ENCODE measurements at regions not wholly inside any gene's neighbourhood (a gene's known extent, or its start where the extent isn't known, plus 50 kb on each side); places are given as distances from the start of the nearest gene placed in this dataset.

- DNase-seq = no peak
Measured at GRCh38 chr7:121489440-121489839, 93.3 kb upstream of the FAM3C start.

DNA sequence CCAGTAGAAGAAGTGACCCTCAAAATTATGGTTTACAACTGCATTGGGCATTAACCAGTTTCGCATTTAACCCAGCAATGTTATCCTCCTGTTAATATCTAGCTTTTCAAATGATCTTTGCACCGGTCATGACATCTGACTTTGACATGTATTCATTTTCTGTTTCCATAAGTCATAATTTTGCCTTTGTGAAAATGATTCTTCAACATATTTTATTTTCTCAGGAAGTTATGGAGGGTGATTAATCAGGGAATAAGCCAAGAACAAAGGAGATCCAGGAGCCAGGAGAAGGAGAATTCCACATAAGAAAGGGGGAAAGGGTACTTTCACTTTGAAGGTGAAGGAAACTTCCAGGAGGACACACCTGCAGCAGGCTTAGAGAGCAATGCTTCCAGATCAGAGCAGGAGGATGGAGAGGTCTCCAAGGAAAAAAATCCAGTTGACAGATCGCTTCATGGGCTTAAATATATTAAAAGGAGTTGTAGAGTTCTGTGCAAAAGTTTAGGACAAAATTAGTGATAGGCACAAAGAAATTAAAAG is 92.1 kb upstream of the FAM3C start:
- no peak for DNase-seq

GRCh38 chr7:121486590-121486989 is 90.5 kb upstream of the FAM3C start:
- no peak for DNase-seq

DNA sequence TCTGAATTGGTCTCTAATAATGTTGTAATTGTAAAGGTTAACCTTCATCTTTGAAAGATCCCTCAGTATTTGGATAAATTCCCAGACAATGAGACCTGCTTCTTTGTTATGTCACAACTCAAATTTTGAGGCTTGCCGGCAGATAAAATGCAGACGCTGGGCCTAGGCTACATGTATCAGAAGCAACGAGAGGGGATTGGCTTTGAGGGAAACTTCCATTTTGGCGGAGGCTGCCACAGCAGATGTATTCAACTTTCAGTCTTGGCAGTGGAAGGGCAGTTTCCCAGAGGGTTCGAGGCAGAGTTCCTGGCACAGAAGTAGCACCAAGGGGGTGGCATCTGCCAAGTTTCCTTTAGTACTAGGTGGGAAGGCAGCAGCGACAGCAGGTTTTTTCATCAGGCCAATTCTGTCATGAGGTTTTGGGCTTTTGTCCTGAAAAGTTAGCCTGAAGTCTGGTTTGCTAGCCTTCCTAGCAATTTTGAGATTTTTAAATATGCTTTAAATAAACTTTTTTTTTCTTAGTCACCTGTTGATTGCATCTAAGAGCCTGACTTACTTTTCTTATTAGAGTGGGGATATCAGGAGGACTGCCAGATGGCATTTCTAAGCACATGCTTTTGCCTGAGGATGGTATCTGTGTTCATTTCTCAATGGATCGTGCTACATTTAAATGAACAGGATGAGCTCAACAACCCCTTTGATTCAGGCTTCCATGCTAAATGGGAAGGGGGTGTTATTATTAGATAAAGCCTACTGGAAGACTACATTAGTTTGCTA is 89.5 kb upstream of the FAM3C start:
- DNase-seq = peak; percentile 76

GRCh38 chr7:121484089-121484763 is 88.1 kb upstream of the FAM3C start:
- no peak for DNase-seq

DNA sequence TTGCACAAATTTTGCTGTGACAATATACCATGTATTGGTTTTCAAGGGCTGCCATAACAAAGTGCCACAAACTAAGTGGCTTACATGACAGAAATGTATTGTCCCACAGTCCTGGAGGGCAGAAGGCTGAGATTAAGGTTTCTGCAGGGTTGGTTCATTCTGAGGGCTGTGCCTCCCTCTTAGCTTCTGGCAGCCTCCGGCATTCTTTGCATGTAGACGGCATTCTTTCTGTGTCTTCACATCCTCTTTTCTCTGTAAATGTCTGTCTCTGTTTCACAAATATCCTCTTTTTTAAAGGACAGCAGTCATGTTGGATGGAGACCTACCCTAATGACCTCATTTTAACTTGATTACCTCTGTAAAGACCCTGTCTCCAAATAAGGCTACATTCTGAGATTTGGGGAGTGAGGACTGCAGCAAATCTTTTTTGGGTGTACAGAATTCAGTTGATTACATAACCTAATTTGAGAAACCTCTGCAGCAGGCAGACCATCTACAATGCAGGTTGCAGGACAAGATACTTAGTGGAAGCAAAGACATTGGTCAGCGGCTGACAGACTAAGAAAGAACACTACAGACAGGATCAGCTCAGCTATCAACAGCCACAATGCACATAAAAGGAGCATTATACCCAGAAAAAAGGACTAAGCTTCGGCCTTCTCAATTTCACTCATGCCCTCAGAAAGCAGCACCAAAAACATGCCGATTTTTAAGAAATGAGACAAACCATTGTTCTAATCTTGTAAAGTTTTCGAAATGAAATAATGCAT is 84.6 kb upstream of the FAM3C start:
- DNase-seq = peak; percentile 19

GRCh38 chr7:121480058-121480457 is 84.0 kb upstream of the FAM3C start:
- DNase-seq = peak; percentile 47

DNA sequence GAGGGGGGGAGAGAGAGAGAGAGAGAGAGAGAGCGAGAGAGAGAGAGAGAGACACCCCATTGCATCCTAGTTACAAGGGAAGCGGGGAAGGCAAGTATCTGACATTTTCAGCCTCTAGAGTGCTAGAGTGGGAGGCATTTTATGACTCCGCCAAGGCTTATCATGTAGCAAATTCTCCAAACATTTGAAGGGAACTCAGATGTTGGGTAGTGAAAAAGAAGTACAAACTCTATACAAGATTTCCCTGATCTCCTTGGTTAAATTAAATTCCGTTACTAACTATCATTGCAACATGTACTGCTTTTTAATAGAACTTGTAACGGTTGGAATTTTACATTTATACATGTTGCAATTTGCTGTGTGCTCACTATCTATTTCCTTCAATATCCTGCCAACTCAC is 83.4 kb upstream of the FAM3C start:
- DNase-seq = no peak

DNA sequence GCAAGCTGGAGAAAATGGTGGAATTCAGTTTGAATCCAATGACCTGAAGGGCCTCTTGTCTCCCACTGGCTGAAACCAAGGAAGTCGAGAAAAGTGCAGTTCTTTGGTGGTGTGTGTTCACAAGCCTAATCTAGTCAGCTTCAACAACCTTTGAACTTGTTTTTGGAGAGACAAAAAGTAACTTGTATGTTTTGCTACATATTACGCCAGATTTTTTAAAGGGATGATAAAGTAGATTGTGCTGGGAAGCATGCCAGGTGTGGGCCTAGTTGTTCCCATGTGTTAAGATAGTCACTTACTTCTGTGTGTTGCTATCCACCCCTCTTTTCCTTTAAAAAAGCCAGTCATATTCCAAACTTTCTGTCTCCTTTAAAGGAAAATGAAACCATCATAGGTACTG is 79.7 kb upstream of the FAM3C start:
- no peak for DNase-seq

- DNase-seq = no peak
Measured at GRCh38 chr7:121474301-121474673, 78.2 kb upstream of the FAM3C start.

DNA sequence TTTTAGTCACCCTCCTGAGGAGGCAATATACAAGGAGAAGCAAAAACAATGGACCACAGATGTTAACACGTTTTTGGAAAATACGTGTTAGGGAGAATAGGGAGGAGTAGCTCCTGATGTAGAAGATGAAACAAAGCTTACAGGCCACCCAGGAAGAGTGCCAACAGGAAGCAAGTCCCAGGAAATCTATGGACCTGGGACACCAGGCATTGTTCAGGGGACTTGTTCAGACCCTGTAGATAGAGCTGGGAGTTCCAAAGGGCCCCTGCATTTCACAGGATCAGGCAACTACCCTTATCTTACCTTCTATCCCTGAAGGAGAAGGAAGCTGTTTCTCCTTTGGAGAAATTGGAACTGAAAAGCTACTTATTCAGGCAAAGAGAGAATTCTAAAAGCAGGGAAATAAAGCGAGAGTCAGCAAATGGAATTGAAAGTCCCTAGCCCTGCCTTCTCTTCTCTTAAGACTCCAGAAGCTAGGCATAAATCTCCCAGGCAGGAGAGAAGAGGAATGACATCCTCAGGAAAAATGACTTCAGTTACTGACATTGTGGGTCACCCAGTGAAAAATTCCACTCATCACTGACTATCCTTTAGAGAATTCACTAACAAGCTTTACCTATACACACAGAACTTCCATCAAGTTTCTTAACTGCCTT is 77.7 kb upstream of the FAM3C start:
- DNase-seq = no peak

- no peak for DNase-seq
Measured at GRCh38 chr7:121466455-121466854, 70.3 kb upstream of the FAM3C start.

DNA sequence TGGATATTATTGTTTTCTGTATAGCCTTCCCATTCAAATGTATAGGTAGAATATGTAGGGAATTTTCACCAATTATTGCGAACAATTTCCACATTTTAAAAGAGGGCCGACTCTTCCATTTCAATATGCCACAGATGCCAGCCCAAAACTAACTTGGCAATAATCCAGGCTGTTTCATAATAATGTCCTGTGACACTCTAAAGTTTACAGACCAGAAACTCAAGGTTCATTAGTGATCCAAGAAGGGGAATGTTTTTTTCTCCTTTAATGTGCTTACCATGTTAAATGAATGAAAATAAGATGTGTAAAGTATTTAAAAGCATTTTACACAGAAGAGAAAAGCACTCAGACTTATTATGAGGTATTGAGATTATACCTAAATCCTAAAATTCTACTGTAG is 63.0 kb upstream of the FAM3C start:
- no peak for DNase-seq

DNA sequence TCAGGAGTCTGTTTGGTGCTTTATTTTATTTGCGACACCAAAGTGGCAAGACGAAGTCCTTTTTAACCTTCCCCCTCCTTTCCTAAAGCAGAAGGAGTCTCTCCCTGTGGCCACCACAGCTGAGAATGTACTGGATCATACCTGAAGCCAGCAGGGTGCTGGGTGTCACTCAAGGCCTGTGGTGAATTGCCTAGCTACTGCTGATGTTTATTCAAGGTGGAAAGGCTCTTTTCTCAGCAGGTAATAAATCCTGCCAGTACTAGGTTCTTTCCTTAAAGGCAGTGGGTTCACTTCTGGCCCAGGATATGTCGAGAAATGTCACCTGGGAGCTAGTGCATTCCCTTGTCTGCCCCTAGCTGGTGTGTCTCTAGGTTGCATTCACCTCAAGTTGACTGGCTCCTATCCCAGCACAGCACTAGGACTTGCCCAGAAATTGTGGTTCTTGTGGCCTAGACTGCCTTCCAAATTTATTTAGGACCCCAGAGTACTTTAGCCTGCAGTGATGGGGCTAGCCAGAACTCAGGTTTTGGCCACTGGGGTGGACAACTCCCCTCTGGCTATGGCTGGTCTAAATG is 60.8 kb upstream of the FAM3C start:
- no peak for DNase-seq

GRCh38 chr7:121456015-121456414 is 59.9 kb upstream of the FAM3C start:
- no peak for DNase-seq

- no peak for DNase-seq
Measured at GRCh38 chr7:121452389-121452788, 56.3 kb upstream of the FAM3C start.

GRCh38 chr7:121451367-121452094 is 55.4 kb upstream of the FAM3C start:
- DNase-seq = no peak

- no peak for DNase-seq
Measured at GRCh38 chr7:121450631-121451198, 54.6 kb upstream of the FAM3C start.

DNA sequence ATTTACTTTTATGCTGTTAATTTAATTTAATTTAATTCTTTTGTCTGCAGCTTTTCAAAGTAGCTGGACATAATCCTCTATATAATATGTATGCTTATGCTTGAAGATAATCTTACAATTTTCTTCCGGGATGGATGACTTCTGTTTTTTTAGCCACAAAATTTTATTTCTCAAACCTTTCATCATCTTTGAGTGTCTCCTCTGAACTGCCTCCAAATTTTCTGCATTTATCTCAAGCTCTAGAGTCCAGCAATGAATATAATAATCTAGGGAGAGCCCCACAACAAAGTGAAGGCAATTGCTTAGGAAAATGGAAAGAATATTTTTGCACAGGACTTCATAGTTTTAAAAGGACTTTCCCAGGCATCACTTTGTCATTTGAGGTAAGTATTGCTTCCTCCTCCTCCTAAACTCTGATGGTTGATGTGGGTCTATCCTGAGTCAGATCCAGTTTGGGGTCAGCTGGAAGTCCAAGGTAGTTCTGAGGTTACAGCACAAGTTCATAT is 53.7 kb upstream of the FAM3C start:
- no peak for DNase-seq

DNA sequence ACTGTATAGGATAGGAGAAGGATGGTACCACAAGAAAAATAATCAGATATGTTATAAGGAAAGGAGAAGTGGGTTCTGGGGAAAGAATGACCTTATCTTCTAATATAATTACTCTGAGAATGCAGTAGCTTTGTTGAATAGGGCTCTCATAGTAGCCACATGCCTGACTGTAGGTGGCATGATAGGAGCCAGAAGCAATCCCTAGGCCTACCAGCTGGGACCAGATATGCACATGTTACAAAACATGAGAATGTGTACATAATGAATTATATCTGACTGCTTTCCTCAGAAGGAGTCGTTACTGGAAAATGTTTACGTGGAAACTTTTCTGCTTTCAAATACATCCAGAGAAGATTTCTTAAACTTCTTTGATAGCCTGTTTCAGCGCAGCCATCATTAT is 53.2 kb upstream of the FAM3C start:
- DNase-seq = peak; percentile 67

GRCh38 chr7:121448429-121448828 is 52.3 kb upstream of the FAM3C start:
- DNase-seq = no peak

Measured in tongue (tissue), 1 donor.